NCI-H1436 treated with DMSO at 0.1 percent for 48 hours (cell line): ENCODE measurements at regions not wholly inside any gene's neighbourhood (a gene's known extent, or its start where the extent isn't known, plus 50 kb on each side); places are given as distances from the start of the nearest gene placed in this dataset.

Source experiments
- DNase-seq: peaks from one replicate; lab custom pipeline; 2025; lab: John Stamatoyannopoulos, UW

DNA sequence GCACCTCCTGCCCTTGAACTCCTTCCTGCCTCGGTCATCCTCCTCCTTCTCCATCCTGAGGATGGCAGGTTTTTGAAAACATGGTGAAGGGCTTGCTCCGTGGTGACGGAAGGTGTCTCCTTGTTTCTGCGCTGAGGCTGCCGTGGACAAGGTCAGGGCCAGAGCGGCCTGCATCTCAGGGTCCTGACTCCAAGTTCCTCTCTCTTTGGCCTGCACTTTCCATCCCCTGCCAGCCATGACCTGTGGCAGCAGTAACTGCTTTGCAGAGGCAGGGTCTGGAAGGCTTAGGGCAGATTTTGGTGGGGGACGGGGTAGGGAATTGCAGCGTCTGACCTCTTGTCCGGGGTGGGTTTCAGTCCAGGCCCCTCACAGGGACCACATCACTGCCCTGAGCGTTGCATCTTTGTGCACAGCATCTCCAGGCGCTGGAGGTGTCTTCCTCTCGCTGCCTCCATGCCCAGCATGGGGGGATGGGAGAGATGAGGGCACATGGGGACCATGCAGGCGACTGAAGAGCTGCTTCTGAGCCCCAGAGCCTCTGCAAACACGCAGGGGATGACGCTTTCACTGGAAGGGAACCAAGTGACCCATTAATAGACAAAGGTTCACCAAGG lies 216.8 kb downstream of the TEX29 start:
- no peak for DNase-seq

DNA sequence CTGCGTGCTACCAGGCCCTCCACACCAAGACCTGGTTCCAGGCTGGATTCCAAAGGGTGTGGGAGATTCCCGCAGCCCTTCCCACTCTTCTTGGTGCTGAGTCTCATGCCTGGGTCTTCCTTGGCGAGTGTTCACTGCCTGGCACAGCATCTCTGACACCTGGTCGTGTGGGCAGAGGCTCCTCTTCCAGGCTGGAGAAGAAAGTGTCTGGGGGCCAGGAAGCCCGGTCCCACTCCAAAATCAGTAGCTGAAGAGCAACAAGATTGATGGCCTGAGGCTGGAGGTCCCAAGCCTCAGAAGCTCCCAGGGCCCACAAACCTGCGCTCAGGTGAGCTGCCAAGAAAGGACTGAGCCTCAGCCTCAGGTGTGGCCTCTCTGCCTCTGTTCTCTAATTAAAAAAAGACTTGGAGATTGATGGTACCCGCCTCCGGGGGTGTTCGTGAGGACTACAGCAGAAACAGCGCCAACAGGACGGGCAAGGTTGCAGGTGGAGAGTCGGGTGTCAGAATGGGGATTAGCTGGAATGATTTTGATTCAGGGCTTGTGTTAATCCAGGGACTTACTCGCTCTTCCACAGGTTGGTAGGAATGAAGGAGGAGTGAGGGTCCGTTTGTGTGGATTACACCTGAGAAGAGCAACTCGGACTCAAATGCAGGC lies 217.5 kb downstream of the TEX29 start:
- DNase-seq: no peak

DNA sequence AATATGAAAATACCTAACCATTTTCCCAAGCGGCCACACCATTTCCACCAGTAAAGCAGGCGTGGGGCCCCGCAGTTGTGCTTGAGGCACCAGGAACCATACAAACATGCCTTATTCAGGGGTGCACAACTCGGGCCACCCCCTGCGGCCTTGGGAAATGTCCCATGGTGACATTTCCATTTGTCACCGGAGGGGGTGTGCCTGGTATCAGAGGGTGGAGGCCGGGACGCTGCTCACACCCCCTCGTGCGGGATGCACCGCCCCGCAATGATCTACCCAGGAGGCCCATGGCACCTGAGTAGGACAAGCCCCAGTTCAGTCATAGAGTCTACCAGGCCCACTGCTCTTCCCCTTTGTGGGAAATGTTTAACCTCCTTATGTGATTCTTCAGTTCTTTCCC lies 218.8 kb downstream of the TEX29 start:
- DNase-seq: no peak

DNA sequence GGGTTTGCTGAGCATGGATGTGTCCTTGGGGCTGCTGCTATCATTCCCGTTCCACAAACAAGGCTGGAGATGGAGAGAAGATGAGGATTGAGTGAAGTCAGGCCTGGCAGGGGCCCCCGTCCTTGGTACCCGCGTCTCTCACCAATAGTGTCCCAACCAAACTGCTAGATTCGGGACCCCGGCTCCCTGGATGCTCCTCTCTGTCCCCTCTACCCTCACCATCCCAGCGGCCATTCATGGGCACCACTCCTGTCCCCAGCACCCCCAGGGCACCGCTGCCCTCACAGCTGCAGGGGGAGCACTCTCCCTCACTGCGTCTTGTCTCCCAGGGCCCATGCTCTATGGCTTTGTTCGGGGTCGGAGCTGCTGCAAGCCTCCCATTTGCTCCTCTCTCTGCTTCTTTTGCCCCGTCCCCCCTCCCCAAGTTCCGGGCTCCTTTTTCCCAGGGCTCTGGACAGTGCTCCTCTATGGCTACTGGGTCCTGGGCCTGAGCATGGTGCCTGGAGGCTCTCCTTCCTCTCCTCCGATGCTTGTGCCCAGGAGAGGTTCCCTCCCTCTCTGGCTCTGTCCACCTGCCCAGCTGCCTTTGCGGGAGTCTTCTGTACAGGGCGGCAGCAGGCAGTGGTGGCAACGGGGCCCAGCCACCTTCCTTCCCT lies 219.5 kb downstream of the TEX29 start:
- DNase-seq: no peak

DNA sequence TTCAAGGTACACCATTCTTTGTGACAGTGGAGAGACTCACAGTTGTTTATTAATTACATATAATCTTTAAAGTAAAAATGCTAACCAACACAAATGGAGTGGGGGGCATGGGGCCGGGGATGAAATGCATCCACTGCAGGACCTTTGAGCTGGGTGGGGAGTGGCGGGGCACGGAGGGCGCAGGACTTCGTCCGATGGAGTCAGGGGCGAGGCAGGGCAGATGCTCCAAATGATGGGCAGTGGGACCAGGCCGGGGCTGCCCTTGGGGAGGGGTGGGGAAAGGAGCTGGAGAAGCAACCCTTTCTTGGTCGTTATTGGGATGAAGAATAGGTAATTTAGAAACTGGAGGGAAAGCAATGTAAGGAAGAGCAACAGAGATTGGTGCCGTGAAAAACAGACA lies 220.0 kb downstream of the TEX29 start:
- no peak for DNase-seq

DNA sequence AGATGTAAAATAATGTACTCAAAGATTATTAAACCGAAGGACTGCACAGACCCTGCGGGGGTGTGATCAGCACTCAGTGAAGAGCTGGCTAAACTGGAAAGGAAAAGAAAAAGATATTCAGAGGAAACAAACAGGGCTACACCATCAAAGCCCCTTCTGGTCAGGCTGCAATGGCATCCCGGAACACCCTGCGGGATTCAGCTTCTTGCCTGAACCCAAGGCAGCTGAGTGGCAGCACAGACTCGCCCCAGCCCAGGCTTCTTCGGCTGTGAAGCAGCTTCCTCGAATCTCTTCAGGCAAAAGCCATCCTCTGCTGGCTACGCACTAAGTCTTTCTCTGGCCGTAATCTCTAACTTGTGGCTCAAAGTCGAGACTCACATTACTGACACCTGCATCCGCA lies 220.9 kb downstream of the TEX29 start:
- no peak for DNase-seq

DNA sequence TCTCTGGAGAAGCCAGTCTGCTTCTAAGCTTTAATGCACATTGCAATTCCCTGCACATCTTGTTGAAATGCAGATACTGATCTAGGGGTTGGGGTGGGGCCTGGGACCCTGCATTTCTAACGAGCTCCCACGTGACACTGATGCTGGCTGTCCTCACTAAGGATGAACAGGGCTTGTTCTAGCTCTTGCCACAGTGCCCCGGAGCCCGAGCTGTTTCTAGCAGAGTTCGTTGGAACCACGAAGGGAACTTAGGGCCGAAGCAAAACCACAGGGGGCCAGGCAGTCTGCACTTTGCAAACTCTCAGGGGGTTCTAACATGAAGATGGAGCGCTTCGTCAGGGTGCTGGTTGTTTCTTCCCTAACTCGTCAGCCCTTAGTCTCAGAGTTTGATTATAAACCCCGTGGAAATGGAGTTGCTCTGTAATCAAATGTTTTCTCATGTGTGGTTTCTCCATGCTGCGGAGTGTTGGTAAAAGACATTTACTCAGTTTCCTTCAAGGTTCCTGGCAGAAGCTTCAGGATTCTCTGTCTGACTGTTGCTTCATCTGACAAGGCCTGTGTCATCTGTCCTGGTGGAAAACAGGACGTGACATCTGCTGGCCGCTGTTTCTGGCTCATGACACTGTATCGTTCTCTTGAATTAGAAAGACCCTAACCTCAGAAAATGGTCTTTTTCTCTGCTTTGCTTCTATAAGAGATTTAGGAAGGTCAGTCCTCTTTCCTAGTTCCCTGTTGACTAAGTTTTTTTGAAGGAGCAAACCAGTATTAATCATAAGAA lies 221.5 kb downstream of the TEX29 start:
- no peak for DNase-seq

DNA sequence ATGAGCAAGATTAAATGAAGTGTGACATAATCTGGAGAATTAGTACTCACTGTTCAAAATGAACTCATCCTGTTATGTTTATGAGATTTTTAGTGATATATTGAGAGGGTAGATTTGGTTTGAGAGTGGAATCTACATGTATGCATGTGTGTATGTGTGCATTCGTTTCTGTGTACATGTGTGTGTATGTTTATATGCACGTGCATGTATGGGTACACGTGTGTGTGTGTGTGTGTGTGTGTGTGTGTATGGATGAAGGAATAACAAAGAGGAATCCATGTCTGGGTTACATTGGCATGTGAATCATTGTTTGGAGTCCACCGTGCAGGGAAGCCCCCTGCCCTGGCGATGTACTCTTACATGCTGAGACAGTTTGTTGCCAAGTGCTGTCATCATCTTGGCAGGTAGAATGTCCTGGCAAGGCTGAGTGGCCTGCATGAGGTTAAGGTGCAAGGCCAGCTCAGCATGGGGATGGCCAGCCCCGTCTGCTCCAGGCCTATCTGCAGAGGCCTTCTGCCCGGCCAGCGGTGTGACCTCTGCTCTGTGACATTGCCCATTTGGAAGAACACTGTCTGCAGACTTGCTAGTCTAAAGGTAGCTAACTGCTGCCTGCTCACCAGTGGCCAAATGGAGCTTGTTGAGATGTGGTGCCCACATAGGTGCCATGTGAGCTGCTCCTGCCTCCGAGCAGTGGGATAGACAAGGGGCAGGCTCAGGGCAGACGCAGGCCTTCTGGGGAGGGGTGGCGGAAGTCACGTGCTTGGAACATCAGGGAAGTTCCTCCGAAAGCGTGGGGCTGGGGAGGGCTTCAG lies 222.3 kb downstream of the TEX29 start:
- no peak for DNase-seq

DNA sequence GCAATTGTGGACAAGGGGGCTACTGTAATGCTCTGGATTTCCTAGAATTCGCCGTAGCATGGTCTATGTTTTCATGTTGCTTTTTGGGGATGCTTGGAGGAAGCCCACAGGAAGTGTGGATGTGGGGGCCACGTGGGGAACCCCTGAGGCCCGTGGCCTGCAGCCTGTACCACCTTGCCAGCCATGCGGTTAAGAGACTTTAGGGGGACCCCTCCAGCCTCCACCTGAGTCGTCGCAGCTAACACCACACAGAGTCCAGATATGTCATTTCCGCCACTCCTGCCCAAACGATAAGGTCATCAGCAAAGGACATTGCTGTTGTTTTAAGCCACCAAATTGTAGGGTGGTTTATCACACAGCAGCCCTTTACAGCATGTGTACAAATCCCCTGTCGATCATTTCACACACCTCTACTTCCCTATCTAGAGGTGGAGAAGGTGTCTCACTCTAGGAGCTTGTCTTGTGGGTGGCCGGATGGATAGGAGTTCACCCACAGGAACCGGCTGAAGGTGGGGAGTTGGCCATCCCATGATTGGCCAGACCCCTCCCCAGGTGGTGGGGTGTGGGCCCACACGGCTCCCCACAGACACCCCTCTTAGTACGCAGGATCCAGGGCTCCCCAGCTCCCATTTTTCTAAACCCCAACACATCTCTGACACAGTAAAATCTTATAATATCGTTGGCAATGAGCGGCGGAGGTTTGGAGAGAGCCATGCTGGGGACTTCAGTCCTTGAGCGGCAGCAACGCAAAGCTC lies 226.7 kb downstream of the TEX29 start:
- DNase-seq: no peak

DNA sequence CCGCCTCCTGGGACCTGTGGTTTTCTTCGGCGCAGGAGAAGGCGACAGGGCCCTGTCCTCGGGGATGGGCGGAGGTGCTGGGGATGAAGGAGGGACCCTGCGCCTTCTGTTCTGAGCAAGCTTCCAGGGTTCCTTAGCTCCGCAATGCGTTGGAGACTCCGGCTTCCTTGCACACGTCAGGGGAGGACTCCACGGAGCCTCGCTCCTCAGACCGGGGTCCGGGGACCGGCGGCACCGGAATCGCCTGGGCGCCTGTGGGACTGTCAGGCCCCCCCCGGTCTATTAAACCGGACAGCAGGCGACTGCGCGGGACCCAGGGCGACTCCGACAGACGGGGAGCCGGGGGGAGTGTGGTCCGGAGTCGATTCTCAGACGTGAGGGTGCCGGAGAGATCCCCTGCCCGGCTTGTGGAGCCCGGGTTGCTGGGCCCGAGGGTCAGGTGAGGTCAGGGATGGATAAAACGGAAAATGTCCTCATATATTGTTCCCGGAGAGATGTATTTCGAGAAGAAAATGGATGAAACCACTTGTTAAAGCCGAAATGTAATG lies 227.4 kb downstream of the TEX29 start:
- DNase-seq: no peak

DNA sequence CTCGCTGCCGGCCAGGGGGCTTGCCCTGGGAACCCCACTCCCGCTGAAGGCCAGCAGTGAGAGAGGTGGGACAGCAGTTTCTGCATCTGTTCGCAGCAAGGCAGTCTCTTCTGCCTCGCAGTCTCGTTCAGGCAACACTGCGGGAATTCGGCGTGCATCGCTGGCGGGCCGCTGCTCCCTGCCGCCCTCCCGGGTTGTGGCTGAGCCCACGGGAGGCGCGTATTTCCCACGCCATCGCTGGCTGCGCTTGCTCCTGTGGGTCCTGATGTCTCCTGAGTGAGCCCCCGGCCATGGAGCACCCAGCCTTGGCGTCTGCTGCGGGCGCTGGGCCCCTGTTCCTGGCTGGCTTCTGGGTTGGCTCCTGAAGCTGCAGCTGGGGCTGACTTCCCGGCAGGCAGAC lies 227.9 kb downstream of the TEX29 start:
- no peak for DNase-seq

DNA sequence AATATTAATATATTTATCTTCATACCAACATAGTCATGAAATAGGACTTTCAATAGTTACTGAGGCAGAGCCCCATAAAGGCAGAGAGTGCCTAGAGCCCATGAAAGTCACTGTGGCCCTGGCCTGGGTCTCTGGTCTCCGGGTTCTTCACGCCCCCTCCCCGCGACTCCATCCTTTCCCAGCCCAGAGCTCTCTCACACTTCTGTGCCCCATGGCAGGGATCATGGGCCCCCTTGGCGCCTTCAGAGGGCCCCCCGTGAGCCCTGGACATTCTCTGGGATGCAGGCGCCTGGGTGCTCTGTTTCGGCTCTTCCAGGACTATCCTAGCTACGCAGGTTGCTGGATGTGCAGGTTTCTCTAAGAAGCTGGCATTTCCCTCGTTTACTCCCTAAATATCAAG lies 228.4 kb downstream of the TEX29 start:
- no peak for DNase-seq

DNA sequence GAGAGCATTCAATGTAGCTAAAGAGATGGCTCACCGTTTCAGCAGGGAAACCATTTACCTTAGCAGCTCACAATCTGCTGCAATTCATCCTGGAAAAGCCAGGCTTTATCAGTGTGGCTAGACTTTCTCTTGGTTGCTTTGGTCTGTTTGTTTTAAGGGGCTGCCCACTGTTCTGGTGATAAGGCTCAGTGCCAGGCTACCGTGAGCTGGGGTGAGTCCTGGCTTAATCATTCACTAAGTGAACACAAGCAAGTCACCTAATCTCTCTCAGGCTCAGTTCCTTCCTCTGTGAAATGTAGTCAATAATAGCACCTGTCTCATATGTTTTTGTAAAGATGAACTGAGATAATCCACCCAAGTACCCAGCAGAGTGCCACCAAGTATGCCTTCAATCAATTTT lies 229.0 kb downstream of the TEX29 start:
- DNase-seq: no peak

DNA sequence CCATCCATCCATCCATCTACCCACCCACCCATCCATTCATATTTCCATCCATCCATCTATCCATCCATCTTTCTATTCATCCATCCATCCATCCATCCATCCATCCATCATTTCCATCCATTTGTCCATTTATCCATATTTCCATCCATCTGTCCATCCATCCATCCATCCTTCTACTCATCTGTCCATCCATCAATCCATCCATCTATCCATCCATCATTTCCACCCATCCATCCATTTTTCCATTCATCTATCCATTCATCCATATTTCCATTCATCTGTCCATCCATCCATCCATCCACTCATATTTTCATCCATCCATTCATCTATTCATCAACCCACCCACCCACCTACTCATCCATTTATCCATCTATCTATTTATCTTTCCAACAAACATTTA lies 229.6 kb downstream of the TEX29 start:
- no peak for DNase-seq

DNA sequence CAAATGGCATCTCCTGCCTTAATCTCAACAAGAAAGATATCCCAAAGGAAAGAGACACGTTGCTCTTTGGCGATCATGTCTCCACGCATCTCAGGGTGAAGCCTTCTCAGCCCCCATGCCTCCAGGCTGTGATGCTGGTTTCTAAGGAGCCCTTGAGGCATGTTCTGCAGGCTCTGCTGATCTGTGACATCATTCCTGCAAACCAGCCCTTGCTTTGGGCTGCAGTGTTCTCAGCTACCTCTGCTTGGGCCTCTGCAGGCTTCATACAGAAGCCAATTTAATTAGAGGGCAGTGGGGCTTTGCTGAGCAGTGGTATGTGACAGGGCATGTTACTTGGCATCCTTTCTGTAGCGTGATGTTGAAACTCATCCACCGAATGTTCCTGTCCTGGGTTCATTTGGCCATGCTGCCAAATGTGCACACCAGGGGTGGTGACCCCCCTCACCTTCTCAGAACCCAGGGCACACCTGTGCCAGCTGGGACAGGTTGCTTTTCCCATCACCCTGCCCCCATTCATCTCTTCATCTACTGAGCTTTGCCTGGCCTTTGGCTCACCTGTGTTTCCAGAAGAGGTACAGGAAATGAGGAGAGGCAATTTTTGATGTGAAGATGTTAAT lies 230.9 kb downstream of the TEX29 start:
- no peak for DNase-seq

DNA sequence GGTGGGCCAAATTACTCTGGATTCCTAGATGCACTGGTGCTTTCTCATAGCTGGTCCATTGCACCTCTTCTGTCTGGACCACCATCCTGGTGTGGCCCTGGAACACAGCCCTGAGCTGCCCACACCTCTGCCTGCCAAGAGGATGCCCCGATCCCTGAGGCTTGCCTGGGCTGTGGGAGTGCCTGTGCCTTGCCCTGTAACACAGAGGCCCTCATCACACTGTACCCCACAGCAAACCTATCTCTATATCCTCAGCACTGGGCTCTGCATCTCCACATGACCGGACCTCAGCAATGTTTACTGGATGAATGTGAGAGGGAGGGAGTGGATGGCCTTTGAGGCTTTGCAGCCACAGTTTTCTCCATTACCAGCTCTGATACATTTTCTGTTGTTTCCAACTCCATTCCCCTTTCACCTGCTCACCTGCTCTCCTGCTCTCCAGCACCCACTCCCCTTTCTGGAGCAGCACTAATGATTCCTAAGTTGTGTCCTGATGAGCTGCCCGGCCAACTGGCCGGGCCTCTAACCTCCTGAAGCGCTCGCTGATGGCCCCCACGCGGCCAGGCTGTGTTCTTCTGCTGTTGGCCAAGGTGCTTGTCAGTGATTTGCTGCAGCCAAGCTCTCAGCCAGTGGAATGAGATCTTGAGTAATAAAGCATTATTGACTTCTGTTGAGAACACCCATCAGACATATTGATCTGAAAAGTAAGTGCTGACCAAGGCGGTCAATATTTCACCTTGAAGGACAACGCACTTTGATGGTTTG lies 232.6 kb downstream of the TEX29 start:
- no peak for DNase-seq

DNA sequence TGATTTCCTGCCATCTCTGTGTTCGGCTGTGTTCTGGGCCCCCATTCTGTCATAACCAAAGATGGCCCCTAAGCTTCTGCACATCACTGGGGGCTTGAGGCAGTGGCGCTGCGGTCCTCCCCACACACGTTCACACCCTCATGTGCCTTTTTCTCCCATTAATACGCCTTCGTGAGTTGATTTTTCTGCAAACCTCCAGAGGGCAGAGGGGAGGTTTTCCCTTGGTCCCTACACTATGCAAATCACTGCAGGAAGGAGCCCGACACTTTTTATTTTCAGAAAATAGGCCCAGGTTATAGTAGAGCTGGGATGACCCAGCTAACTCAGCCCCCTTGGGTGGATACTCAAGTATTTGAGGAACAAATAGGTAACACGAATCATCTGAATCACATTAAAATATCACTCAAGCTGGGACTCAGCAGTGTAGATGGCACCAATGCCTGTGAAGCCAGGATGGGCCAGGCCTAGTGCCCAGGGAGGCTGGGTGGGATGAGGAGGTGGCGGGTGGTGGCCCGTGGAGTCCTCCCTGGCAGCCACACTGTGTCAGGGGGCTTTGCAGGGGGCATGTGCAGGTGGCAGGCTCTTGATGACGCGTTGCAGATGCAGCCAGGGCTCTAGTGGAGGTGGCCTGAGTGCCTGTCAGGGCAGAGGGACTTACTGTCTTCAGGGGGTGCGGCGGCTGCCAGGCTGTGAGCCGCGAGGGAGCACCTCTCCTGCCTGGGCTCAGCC lies 234.3 kb downstream of the TEX29 start:
- no peak for DNase-seq

DNA sequence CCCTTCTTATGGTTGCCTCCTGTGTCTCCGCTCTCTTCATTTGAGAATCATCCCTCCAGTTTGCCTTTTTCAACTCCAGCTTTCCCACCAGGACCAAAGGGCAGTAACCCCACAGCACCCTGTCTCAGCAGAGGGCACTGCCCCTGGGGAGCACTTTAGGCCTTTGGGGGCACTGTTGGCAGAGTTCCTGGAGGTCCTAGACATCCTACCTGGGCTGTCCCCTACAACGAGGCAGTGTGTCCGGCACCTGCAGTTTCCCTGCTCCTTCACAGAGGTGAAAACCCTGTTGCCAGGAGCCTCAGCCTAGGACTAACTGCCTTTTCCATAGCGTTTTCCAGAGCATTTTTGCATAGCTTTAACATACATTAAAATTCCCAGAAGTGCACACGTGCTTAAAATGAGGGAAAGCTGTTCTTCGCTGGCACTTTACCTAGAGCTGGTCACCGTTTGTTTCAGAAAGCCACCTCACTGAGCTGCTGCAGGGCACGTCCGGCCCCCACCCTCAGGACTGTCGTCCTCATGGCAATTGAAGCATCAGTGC lies 234.9 kb downstream of the TEX29 start:
- no peak for DNase-seq

DNA sequence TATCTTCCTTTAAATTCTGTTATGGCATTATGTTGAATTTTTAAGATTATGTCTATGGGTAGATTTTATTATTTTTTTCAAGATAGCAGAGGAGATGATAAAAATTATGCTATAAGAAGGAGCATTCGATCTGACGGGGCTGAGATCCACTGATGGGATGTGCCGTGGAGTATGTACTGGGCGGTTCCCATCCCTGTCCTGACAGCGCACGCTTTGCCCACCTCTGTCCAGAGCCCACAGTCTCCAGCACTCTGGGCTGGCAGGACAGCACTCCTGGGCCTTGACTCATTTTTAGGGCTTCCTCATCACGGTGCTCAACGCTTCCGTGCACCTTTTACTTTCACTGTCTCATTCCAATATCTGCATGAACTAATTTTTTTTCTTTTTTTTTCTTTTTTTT lies 235.5 kb downstream of the TEX29 start:
- no peak for DNase-seq
